ENCODE measurements at regions not wholly inside any gene's neighbourhood (a gene's known extent, or its start where the extent isn't known, plus 50 kb on each side); places are given as distances from the start of the nearest gene placed in this dataset.

DNA sequence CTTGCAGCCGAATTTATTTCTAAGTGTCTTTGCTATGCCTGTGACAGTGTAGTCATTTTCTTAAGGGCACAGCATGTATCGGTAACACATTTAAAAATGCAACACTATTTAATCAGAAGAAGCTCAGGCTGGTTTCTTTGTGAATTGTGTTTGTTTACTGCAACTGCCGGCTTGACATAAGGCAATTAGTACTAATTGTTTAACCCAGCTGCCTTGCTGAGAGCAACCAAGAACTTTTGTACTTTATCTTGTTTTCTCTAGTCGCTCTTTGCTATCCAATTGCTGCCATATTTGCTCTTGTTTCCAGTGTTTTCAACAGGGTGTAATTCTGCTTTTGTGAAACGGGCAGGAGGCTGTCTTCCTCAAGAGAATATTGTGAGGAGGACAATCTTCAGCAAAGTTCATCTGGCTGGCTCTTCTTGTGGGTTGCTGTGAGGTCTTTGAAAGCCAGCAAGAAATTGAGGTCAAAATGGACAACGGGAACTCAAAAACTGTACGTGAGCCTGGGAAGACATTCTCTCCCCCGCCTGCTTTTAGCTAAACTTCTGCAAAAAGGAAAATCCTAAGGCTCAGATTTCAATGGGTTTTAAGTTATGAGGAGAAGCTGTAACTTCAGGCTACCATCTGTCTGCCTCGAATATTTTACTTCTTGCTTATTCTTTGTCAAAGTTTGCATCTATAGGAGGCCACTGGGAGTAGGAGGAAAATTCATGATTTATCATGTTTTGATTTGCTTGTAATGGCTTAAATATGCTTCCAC, 75.8 kb upstream of the TSHZ3 start:
- intact Hi-C loops (cut with micrococcal nuclease; ENCODE audit: unreplicated experiment) = no loop called here
- Histone ChIP-seq H3K4me3 (ENCODE audit: low read depth, low read length, poor library complexity, severe bottlenecking) (no peak overlapping the region), H3K9me2 (ENCODE audit: insufficient read depth, low read length) (no peaks in the 10 kb centered on the region), H4K20me1 (ENCODE audit: insufficient read depth, low read length) (no peaks in the 10 kb centered on the region), H3K36me3 (ENCODE audit: insufficient read depth, low read length) (no peaks in the 10 kb centered on the region), H3K79me2 (ENCODE audit: insufficient read depth, low read depth, low read length) (no peaks in the 10 kb centered on the region), H3K4me2 (ENCODE audit: low read length) (no peak overlapping the region), H3K9me3 (ENCODE audit: low read length) (no peaks in the 10 kb centered on the region), H3K4me1 (ENCODE audit: insufficient read depth, low read length, poor library complexity, severe bottlenecking) (no peaks in the 10 kb centered on the region), H2AFZ (ENCODE audit: low read length) (no peak overlapping the region), H3K27ac (ENCODE audit: low read depth, low read length, poor library complexity, severe bottlenecking) (no peak overlapping the region)
- DNase-seq (ENCODE audit: low spot score) = no peak
- TF ChIP-seq, protein P1, sequence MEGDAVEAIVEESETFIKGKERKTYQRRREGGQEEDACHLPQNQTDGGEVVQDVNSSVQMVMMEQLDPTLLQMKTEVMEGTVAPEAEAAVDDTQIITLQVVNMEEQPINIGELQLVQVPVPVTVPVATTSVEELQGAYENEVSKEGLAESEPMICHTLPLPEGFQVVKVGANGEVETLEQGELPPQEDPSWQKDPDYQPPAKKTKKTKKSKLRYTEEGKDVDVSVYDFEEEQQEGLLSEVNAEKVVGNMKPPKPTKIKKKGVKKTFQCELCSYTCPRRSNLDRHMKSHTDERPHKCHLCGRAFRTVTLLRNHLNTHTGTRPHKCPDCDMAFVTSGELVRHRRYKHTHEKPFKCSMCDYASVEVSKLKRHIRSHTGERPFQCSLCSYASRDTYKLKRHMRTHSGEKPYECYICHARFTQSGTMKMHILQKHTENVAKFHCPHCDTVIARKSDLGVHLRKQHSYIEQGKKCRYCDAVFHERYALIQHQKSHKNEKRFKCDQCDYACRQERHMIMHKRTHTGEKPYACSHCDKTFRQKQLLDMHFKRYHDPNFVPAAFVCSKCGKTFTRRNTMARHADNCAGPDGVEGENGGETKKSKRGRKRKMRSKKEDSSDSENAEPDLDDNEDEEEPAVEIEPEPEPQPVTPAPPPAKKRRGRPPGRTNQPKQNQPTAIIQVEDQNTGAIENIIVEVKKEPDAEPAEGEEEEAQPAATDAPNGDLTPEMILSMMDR (conservative IDR thresholded peaks at IDR 0.05; ENCODE audit: low read length) = no peak
- TF ChIP-seq EZH2phosphoT487 (IDR thresholded peaks at IDR 0.05; ENCODE audit: borderline replicate concordance, low read depth, low read length) = no peak
- BruUV-seq (replicated peaks) = no TSS peak
- CTCF ChIA-PET (ENCODE audit: unreplicated experiment) = no interaction called here
- POLR2A ChIA-PET = no interaction called here

DNA sequence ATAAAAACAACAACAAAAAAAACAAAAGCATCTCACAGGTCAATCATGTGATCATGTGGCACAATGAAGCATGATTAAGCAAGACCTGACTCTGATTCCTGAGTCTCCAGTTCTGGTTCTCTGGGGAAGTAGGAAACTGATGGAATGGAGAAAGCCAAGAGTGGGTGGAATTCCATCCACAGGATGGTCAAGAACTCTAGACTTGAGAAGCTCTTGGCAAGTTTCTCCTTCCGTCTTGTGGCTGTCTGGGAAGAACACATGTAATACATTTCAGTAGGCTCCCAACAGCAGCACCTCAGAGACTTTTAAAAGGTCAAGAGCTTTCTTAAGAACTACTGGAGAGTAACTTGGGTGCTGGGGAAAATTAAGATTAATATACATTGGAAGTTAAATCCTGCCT, 78.6 kb upstream of the TSHZ3 start:
- ChIA-PET CTCF (ENCODE audit: unreplicated experiment) (no interaction called here), POLR2A (no interaction called here)
- DNase-seq (ENCODE audit: low spot score) = no peak
- H3K27ac ChIP-seq (ENCODE audit: low read depth, low read length, poor library complexity, severe bottlenecking) = no peak overlapping the region
- H3K36me3 ChIP-seq (ENCODE audit: insufficient read depth, low read length) = no peaks in the 10 kb centered on the region
- TF ChIP-seq, protein P1 (conservative IDR thresholded peaks at IDR 0.05; ENCODE audit: low read length) = no peak
- no peak for TF ChIP-seq EZH2phosphoT487 (IDR thresholded peaks at IDR 0.05; ENCODE audit: borderline replicate concordance, low read depth, low read length)
- no peaks in the 10 kb centered on the region for H3K4me1 ChIP-seq (ENCODE audit: insufficient read depth, low read length, poor library complexity, severe bottlenecking)
- no TSS peak for BruUV-seq (replicated peaks)
- no peak overlapping the region for H3K4me3 ChIP-seq (ENCODE audit: low read depth, low read length, poor library complexity, severe bottlenecking)
- H3K4me2 ChIP-seq (ENCODE audit: low read length) = no peak overlapping the region
- no peaks in the 10 kb centered on the region for H3K9me3 ChIP-seq (ENCODE audit: low read length)
- H3K9me2 ChIP-seq (ENCODE audit: insufficient read depth, low read length) = no peaks in the 10 kb centered on the region
- no peak overlapping the region for H2AFZ ChIP-seq (ENCODE audit: low read length)
- intact Hi-C loops (cut with micrococcal nuclease; ENCODE audit: unreplicated experiment) = no loop called here
- H3K79me2 ChIP-seq (ENCODE audit: insufficient read depth, low read depth, low read length) = no peaks in the 10 kb centered on the region
- no peaks in the 10 kb centered on the region for H4K20me1 ChIP-seq (ENCODE audit: insufficient read depth, low read length)

GRCh38 chr19:31430381-31430780, 81.1 kb upstream of the TSHZ3 start:
- Histone ChIP-seq H3K4me2 (ENCODE audit: low read length) (no peak overlapping the region), H3K4me1 (ENCODE audit: insufficient read depth, low read length, poor library complexity, severe bottlenecking) (no peaks in the 10 kb centered on the region), H3K9me3 (ENCODE audit: low read length) (no peaks in the 10 kb centered on the region), H2AFZ (ENCODE audit: low read length) (no peak overlapping the region), H3K27ac (ENCODE audit: low read depth, low read length, poor library complexity, severe bottlenecking) (no peak overlapping the region), H3K79me2 (ENCODE audit: insufficient read depth, low read depth, low read length) (no peaks in the 10 kb centered on the region), H3K9me2 (ENCODE audit: insufficient read depth, low read length) (no peaks in the 10 kb centered on the region), H4K20me1 (ENCODE audit: insufficient read depth, low read length) (no peaks in the 10 kb centered on the region), H3K4me3 (ENCODE audit: low read depth, low read length, poor library complexity, severe bottlenecking) (no peak overlapping the region), H3K36me3 (ENCODE audit: insufficient read depth, low read length) (no peaks in the 10 kb centered on the region)
- no TSS peak for BruUV-seq (replicated peaks)
- TF ChIP-seq, protein P1 (conservative IDR thresholded peaks at IDR 0.05; ENCODE audit: low read length) = no peak
- no peak for TF ChIP-seq EZH2phosphoT487 (IDR thresholded peaks at IDR 0.05; ENCODE audit: borderline replicate concordance, low read depth, low read length)
- no peak for DNase-seq (ENCODE audit: low spot score)
- intact Hi-C loops (cut with micrococcal nuclease; ENCODE audit: unreplicated experiment) = no loop called here
- POLR2A ChIA-PET = no interaction called here
- CTCF ChIA-PET (ENCODE audit: unreplicated experiment) = no interaction called here
